ENCODE measurements at regions not wholly inside any gene's neighbourhood (a gene's known extent, or its start where the extent isn't known, plus 50 kb on each side); places are given as distances from the start of the nearest gene placed in this dataset.

DNA sequence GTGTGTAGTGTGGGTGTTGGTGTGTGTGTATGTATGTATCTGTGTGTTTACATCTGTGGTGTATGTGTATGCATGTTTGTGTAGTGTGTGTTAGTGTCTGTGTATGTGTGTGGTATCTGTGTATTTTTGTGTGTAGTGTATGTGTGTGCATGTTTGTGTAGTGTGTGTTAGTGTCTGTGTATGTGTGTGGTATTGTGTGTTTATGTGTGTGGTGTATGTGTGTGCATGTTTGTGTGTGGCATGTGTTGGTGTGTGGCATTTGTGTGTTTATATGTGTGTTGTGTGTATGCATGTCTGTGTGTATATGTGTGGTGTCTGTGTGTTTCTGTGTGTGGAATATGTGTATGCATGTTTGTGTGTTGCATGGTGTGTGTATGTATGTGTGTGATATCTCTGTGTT lies 96.4 kb downstream of the CMPK2 start:
- TF ChIP-seq ZFP30 (CRISPR knock-in tag; IDR thresholded peaks at IDR 0.05) (no peak), ZC3H10 (CRISPR knock-in tag; IDR thresholded peaks at IDR 0.05) (no peak)

Data from SK-N-SH treated with all-trans-retinoic acid at 6 μM for 48 hours (cell line).